NCI-H510A (cell line): ENCODE measurements at regions not wholly inside any gene's neighbourhood (a gene's known extent, or its start where the extent isn't known, plus 50 kb on each side); places are given as distances from the start of the nearest gene placed in this dataset.
"Not testable (repeated sequence)": the region's sequence is repeated elsewhere in the genome, so short reads cannot be mapped to it uniquely, and the experiment has no call there.

Experiments used
- DNase-seq: peaks from one replicate; lab custom pipeline; 2025; lab: John Stamatoyannopoulos, UW

DNA sequence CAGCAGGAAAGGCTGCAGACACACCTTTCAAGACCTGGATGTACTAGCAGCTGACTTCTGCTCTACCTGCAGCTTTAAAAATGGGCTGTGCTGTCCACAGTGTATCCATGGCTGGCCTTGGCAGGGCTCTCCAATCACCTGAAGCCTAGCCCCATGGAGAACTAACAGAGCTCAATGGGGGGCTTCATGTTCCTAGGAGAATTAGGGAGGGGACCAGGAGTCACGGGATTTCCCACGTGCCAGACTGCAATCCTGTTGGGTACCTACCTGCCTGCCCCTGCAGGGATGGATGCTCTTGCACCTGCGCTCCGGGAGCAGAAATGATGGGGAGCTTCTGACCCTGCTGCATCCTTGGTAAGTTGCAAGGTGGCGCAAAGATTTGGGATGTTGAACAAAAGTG, 462.1 kb downstream of the ICE1 start:
- DNase-seq = no peak

DNA sequence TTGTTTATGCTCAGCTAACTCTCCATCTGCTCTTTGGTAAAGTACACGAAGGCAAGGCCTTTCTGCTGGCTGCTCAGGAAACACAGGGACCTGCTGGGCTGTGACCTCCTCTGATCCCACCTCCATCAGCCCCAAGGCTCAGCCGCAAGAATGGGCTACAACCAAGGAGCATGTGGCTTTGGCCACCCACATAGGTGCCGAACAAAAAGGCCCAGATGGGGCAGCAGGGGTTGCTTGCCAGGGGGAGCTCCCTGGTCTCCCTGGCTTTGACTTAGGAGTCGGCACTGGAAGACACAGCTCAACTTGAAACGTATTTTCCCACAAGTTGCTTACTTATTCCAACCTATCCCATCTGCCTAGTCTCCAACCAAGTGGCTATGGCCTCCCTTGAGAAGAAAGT, 461.1 kb downstream of the ICE1 start:
- no peak for DNase-seq

DNA sequence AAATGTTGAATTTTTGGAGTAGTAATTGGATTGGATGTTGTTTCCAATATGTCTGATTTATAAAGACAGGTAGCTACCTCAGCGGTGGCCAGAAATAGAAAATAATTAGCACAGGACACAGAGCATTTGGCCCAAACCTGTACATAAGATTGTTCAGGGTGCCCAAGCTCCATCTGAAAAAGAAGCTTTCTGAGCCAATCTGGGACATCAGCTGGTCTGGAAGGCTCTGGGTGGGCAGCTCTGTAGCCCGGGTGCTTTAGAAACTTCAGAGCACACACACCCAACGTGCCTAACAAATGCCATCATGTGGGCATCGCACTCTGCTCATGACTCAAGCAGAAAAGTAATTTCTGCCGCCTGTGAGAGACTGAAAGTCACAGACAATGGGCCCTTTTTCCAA, 460.7 kb downstream of the ICE1 start:
- no peak for DNase-seq

DNA sequence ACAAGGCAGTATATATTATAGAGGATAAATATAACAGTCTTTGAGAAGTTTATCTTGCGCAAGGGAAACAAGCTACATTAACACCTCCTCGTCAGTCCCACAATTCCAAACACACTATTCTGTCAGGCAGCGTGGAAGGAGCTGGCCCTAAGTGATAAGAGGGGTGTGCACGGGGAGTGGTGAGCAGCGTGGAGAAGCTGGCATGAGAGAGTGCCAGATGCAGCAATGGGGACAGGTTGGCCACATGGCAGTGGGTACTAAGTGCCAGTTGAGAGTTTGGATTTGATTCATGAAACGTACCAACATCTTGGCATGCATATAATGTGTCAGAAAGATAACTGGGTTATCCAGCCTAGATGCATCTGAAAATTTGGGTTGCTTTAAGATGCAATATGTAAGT, 460.2 kb downstream of the ICE1 start:
- no peak for DNase-seq

DNA sequence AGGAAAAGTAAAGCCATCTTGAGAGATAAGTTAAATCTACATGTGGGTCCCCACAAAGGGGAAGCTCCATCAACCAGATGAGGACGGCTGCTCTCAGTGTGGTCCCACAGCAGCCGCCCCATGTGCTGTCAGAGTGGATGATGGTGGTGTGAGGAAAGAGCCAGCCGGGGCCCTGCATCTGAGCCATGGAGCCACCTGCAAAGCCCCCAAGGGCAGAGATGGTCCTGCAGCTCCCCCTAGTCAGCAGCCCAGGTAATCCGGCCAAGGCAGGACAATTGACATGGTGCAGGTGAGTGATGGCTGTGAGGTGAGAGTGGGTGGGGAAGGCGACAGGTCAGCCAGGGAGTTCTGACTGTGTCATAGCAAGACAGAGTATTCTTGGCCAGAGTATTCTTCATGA, 458.8 kb downstream of the ICE1 start:
- no peak for DNase-seq

DNA sequence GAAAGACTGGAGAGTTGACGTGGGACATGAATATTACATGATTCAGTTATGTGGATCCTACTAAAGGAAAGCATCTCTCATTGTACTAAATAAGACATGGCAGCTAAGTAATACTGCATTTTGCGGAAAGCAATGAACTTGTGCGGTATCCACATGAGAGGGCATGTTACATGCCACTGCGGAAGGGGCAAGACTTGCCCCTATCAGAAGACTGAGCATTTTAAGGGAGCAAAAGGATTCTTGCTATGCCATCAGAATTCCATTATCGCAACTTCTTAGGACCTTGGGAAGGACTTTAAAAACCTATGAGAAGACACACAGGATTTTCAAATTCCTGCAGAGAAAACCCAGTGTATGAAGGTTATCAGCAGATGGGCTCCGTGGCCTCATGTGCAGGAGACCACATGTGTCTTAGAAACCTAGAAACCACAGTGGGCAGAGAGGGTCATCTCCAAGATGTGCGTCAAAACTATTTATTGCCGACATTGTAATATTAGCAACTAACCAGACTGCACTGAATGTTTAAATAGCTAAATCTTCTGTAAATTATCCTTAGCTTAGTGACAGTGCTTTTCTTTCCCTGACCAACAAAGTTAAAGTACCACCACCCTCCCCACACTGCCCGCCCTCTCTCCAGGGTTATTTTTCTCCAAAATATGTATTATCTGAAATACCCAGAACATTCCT, 457.7 kb downstream of the ICE1 start:
- DNase-seq = no peak

DNA sequence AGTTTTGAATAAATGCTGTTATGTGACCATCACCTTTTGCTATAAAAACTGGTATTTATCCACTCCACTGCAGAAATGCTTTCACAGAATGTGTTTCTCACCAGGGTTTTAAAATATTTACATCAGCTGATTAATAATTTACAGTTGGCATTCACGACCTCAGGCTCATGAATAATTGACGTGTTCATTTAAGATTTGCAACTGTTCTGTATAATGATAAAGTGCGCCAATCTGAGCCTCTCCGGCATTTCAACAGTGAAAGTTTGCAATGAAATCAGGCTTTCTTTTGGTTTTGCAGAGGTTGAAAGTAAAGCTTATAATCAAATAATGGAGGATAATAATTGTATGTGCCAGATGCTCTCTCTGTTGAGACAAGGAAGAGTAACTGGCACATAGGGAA, 434.9 kb downstream of the ICE1 start:
- no peak for DNase-seq

DNA sequence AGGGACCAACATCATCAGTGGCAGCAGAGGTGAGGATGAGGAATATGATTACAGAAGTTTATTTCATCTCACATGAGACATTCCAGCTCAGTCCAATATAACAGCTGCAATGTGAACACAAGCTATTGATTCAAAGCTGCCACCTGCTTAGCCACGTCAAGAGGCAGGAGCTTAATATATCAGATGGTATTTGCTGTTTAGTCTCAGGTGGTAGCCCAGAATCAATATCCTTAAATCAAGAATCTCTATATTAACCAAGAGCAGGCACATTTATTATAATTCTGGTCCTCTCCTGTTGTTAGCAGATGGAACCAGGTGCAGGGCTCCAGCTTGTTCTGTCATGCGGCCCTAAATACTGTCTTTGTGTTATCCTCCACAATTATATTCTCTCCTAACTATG, 431.6 kb downstream of the ICE1 start:
- DNase-seq = peak; percentile 43

DNA sequence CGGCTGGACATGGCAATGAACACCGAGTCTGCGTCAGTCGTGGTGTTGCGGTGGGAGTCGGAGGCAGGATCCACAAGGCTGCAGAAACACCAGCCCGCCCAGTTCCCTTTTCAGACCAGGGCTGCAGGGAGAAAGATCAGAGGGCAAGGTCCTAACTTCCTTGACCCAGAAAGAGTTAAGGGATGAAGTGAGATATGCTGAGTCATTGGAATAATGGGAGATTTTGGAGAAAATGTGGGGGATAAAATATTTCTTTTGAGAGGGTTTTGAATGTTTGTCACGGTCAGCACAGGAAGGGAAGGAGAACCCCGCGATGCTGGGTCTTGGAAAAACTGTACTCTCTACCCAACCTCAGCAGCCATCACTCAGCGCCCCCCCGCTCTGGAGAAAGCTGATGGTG, 416.0 kb downstream of the ICE1 start:
- DNase-seq = no peak

DNA sequence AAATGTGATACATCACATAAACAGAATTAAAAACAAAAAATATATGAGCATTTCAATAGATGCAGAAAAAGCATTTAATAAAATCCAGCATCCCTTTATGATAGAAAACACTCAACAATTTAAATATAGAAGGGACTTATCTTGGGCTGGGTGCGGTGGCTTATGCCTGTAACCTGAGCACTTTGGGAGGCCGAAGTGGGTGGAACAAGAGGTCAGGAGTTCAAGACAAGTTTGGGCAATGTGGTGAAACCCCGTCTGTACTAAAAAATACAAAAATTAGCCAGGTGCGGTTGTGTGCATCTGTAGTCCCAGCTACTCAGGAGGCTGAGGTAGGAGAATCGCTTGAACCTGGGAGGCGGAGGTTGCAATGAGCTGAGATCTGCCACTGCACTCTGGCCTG, 409.1 kb downstream of the ICE1 start:
- not testable (repeated sequence) for DNase-seq

DNA sequence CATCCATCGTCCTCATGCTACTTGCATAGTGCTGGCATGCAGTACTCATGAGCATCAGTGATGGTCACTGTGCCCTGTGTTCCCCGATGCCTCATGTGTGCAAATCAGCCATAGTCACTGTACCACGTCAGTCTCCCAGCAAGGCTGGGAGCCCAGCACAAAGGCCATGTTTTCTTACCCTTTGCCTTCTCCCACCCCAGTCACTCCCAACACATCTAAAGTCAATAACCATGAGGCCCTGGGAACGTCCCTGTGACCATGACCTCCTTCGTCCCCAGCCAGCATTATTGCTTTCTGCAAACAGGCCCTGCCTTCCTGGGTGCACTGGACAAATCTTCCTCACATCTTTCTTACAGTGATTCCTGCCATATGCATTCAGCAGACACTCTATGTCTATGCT, 406.1 kb downstream of the ICE1 start:
- no peak for DNase-seq

DNA sequence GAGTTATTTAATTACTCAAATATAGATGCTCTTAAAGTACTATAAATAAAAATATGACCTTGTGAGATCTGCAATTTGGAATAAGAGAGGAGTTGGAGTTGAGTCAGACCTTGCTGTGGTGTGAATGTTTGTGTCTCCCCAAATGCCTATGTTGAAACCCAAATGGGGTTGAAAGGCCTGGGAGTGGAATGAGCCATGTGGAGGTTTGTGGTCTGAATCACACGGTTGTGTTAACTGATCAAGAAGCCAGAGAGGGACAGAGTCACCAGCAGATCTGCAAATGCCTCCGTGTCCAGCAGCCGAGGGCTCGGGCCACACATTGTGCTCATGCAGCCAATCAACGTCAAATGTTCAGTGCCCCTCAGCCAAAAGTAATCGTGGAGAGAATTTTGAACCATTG, 404.4 kb downstream of the ICE1 start:
- no peak for DNase-seq

DNA sequence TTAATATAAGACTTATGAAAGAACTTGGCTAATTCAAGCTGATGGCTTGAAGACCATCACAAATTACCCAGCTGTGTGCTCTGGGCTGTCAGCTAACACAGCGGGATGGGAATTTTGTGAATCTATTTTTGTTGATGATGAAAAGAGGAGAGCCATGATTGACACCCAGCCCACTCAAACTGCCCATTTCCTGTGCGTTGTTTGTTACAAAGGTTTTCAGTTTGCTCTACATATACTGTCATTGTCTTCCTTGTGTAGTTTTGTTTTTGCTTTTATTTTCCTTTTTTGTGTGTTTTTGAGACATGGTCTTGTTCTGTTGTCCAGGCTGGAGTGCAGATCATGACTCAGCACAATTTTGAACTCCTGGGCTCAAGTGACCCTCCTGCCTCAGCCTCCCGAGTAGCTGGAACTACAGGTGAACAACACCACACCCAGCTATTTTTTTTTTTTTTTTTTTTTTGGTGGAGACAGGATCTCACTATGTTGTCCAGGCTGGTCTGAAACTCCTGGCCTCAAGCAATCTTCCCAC, 400.3 kb downstream of the ICE1 start:
- no peak for DNase-seq

DNA sequence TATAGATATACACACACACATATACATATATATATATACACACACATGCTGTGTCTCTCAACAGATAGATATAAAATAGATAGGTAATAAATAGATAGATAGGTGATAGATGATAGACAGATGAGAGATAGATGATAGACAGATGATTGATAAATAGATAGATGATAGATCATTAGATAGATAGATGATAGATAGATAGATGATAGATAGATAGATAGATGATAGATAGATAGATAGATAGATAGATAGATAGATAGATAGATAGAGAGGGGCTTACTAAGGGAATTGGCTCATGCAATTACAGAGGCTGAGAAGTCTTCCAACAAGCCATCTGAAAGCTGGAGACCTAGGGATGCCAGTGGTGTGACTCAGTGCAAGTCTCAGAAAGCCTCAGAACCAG, 394.5 kb downstream of the ICE1 start:
- DNase-seq = no peak

DNA sequence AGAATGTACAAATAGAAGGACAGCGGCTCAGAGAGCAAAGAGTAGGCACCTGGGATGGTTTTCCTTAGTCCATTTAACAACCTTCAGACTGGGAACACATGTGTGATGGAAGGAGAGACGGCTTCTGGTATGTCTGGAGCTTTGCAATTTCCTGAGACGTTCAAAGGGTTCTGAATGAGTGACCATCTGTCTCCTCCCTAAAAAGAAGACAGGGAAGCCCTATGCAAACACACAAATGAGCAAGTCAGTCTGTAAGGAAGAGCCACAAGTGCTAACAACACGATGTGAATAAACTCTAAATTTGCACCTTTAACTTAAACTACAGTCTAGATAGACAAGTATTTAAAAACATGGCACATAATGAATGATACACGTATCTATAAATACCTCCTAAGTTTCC, 391.0 kb downstream of the ICE1 start:
- DNase-seq = no peak

DNA sequence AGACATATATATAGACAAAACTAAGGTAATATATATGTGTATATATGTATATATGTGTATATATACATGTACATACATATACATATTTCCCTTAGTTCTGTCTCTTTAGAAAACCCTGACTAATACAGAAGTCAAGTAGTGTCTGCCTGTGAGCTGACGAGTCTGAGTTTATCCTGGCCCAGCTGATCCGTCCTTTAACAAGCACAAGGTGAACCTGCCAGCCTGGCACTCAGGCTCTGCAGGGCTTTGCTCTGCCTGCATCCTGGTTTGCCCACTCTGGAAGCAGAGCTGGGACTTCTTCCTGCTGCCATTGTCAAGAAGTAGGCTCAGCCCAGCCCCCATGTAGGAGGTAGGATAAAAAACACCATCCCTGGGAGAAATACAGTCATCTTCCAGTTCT, 388.0 kb downstream of the ICE1 start:
- no peak for DNase-seq

DNA sequence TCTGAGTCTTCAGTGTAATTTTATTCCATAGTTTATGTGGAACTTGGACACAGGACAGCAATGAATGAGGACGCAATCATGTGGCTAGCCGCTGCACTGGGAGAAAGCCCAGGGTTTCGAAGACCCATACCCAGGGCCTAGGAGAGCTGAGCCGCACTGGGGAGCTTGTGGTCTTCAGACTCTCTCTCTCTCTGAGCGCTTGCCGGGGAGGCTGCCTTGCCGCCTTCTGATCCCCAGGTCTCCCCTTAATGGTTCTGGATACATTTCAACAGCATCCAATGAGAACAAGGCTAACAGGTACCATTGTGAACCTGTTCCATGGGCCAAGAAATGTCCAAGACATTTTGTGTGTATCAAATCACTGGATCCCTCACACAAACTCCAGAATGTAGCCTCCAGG, 383.4 kb downstream of the ICE1 start:
- no peak for DNase-seq

DNA sequence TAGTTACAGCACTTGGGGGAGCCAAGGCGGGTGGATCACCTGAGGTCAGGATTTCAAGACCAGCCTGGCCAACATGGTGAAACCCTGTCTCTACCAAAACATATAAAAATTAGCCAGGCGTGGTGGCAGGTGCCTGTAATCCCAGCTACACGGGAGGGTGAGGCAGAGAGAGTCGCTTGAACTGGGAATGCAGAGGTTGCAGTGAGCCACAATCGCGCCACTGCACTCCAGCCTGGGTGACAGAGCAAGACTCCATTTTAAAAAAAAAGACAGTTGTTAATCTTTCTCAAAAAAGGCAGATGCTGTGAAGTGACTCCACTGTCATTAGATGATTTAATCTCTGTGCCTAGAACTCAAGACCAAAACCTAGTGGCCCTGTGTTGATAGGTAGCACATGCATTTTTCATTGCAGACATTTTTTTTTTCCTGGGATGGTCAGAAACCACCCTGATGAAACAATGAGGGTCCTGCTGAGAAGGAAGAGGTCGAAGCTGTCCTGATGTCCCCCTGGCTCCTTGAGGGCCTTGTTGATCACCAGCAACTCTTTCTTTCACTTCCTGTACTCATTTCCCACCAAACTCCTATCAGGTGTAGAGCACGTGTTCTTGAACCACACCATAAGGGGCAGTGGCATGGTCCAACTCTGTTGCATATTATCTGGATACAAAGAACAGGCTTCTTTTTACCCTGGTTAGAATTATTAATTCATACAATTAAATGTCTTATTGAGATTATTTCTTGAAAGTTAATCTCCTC, 382.2 kb downstream of the ICE1 start:
- no peak for DNase-seq

DNA sequence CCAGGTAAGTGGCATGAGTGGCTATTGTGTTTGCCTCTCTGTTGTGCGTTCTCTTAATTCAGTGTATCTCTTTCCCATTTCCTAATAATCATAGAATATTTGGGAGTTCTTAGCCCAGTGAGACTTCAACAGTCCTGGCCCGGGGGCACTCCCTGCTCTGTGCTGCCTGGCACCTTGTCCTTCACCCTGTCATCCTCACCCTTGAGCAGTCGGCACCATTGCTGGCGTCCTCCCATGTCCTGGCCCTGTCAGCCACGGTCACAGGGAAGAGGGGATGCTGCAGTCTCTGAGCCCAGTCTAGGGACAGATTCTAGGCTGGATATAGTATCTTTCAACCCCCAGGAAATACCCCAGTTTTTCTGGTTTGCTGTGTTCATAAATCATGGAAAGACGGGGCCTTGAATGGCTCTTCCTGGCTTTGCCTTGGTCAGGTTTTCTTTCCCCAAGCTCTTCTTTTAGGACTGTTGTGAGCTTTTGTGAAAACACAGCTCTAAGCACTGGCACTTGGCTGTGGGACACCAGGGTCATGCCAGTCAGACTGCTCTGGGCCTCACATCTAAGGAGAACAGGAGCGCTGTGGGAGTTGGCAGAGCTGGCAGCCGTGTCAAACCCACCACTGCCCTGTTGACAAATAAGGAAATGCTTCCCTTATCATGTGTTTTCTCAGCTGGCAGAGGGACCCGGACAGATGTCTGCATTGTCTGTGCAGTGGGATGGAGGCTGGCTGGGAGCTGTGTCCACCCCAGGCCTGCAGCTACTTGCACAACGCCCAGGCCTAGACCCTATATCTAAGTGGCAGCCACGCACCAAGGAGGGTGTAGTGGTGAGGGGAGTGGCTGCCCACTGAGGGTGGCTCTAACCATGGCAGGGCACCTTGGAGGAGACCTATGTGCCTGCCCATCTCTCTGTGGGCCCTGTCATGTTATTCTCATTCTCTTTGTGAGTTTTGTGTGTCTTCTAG, 378.6 kb downstream of the ICE1 start:
- no peak for DNase-seq

DNA sequence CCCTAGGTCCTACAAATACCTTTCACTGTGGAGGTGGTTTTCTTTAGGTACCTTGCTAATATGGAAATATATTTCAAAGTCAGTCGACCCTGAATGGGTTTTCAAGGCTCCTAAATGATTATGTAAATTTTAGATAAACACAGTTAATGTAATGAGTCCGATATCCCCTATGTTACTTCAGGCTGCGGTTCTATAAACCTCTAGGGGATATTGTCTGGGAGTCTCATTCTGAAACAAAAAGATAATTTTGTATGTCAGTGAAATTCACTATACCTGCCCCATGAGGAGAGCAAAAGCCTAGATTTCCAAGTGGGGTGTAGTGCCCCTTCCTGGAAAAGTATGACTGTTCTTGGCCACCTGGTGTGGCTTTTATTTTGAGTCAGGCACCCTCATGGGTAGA, 377.3 kb downstream of the ICE1 start:
- no peak for DNase-seq

DNA sequence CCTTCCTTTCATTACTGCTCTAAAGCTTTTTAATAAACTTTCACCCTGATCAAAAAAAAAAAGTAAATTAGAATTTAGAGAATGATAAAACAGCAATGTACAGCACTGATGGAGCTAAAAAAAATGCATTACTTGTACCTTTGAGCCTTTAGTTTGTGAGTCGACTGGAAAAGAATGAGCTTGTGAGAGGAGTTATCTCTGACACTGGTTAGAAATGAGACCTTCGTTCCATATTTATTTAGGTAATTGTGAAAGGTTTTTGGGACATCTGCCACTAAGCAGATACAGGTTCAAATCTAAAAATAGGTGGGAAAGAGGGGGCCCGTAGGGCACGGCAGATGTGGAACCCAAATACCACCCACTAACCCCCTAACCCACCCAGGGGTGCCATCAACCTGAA, 376.8 kb downstream of the ICE1 start:
- DNase-seq = no peak

DNA sequence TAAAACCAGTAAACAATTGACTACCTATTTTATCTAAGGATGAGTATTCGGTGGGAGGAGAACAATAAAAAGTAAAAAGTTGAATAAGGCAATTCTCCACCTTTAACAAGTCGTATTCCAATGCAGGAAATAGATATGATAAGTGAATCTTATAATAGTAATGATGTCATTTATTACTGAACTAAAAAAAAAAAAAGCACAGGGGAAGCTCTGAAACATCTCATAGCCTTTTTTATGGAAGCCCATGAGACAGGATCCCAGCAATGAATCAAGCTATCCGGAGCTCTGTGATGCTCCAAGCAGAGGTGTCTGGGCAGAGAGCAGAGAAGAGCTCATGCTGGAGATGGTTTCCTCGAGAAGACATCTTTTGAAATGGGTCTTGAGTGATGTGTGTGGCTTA, 376.0 kb downstream of the ICE1 start:
- DNase-seq = no peak

DNA sequence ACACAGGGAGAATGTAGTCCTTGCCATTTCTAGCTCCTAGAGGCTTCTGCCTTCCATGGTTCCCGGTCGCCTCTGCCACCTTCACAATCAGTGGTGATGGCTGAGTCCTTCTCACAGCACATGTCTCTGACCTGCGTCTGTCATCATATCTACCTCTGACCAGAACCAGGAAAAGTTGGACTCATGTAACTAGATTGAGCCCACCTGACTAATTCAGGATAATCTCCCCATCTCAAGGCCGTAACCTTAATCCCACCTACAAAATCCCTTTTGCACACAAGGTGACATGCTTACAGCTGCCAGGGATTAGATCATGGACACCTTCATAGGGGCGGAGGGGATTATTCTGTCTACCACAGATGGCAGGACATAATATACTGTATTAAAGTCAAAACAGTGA, 375.6 kb downstream of the ICE1 start:
- DNase-seq = no peak
